Cardiac muscle cell (in vitro differentiated cells and primary cell): ENCODE measurements at regions not wholly inside any gene's neighbourhood (a gene's known extent, or its start where the extent isn't known, plus 50 kb on each side); places are given as distances from the start of the nearest gene placed in this dataset.

Experiments used
- DNase-seq, 2 donors: peaks; one replicate each; pipeline versions ENCODE4 v3.0.0 to v3.0.0-alpha.2; 2010 to 2017; ENCODE audit warnings: low read depth in 1 of 2, low spot score in 1 of 2
- H3K27ac ChIP-seq: fragments of 200-600 bp; sonication (generic); 2 replicates; pipeline ENCODE4 v1.5.1; 2016
- H3K27me3 ChIP-seq: fragments of 200-600 bp; sonication (generic); 2 replicates; pipeline ENCODE4 v1.6.0; 2016; ENCODE audit warnings: control low read depth
- H3K36me3 ChIP-seq: fragments of 200-600 bp; sonication (generic); 2 replicates; pipeline ENCODE4 v1.5.1; 2016; ENCODE audit warnings: control low read depth
- H3K4me1 ChIP-seq: fragments of 200-600 bp; sonication (generic); 2 replicates; pipeline ENCODE4 v1.8.1; 2017; ENCODE audit warnings: low read depth, mild to moderate bottlenecking, mixed run types
- H3K4me3 ChIP-seq: fragments of 200-600 bp; sonication (generic); 2 replicates; pipeline ENCODE4 v1.5.1; 2016; ENCODE audit warnings: mild to moderate bottlenecking
- H3K9me3 ChIP-seq: fragments of 200-600 bp; sonication (generic); 2 replicates; pipeline ENCODE4 v1.5.1; 2017; ENCODE audit warnings: low read depth, mild to moderate bottlenecking, control low read depth
- CTCF ChIP-seq: IDR thresholded peaks from 2 replicates; pipeline ENCODE4 v1.5.1; 2012; ENCODE audit warnings: low read depth, mild to moderate bottlenecking, low read length

DNA sequence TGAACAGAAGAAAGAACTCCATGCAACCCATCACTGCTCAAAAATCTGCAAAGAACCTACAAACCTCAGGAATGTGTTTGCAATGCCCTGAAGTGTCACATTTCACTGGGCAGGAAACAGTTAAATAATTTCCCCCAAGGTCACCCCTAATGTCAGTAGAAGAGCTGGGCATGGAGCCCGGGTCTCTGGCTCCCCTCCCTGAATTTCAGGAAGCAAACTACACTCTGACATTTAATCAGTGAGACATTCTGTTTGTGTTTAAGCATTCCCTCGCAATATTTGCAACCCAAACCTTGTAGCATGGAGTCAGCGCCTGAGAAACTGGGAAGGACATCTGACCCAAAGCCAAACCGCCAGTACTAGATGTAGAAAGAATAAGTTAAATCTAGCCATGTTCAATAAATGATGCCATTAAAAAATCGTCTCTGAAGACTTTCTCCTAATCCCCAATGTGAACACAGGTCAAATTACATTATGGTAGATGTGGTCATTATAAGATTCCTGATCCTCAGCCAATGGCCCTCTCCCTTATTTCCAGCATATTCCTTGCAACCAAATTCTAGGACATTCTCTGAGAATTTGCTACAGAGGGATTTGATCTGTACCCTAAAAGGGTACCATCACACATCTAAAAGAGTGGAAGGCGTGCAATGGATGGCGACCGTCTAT is 91.2 kb upstream of the ADTRP start:
- no peak for TF ChIP-seq CTCF
- H3K27me3 ChIP-seq = no peaks in the 10 kb centered on the region
- no peaks in the 10 kb centered on the region for H3K4me1 ChIP-seq
- H3K9me3 ChIP-seq = no peaks in the 10 kb centered on the region
- H3K36me3 ChIP-seq = no peaks in the 10 kb centered on the region
- DNase-seq = peak; percentile 7 to 84
- H3K27ac ChIP-seq = no peak overlapping the region
- no peak overlapping the region for H3K4me3 ChIP-seq

GRCh38 chr6:11868392-11868791 is 89.8 kb upstream of the ADTRP start:
- no peaks in the 10 kb centered on the region for H3K36me3 ChIP-seq
- H3K4me3 ChIP-seq = no peak overlapping the region
- no peak for TF ChIP-seq CTCF
- no peaks in the 10 kb centered on the region for H3K9me3 ChIP-seq
- DNase-seq = no peak
- H3K27me3 ChIP-seq = no peaks in the 10 kb centered on the region
- H3K4me1 ChIP-seq = no peaks in the 10 kb centered on the region
- H3K27ac ChIP-seq = no peak overlapping the region

- DNase-seq = no peak
- H3K27ac ChIP-seq = no peak overlapping the region
- TF ChIP-seq CTCF = no peak
Observed at GRCh38 chr6:11865680-11866300, 87.2 kb upstream of the ADTRP start.

DNA sequence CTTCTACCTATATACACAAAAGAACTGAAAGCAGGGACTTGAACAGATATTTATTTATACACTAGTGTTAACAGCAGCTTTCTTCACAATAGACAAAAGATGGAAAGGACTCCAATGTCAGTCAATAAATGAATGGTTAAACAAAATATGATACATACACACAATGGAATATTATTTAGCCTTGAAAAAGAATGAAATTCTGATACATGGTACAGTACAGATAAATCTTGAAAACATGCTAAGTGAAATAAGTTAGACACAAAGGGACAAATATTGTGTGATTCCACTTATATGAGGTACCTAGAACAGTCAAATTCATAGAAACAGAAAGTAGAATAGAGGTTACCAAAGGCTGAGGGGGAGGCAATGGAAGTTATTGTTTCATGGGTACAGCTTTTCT is 79.8 kb upstream of the ADTRP start:
- TF ChIP-seq CTCF = no peak
- H3K27ac ChIP-seq = no peak overlapping the region
- H3K27me3 ChIP-seq = no peaks in the 10 kb centered on the region
- no peak overlapping the region for H3K4me3 ChIP-seq
- no peaks in the 10 kb centered on the region for H3K36me3 ChIP-seq
- DNase-seq = no peak
- H3K9me3 ChIP-seq = no peaks in the 10 kb centered on the region
- H3K4me1 ChIP-seq = no peaks in the 10 kb centered on the region

More at GRCh38 chr6:11865680-11866300, 87.2 kb upstream of the ADTRP start:
- no peaks in the 10 kb centered on the region for H3K27me3 ChIP-seq
- H3K4me1 ChIP-seq = no peaks in the 10 kb centered on the region
- H3K9me3 ChIP-seq = no peaks in the 10 kb centered on the region
- H3K36me3 ChIP-seq = no peaks in the 10 kb centered on the region
- H3K4me3 ChIP-seq = no peak overlapping the region

DNA sequence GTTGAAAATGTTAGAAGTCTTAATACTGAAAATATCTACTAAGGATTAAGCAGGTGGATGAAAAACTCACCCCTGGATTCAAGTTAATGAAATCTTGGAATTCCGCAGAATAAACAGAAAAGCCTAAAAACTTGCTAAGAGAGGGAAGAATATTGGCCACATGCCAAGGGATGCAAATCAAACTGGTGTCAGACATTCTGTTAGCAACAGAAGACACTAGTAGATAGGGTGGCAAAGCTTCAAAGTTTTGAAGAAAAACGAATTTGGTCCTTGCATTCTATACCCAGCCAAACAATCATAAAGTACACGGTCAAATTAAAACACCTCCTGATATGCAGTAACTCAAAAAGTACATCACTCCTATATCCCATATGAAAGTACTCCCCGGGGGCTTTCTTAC is 77.1 kb upstream of the ADTRP start:
- H3K4me1 ChIP-seq = no peaks in the 10 kb centered on the region
- TF ChIP-seq CTCF = no peak

More for the DNA sequence above, 77.1 kb upstream of the ADTRP start:
- Histone ChIP-seq H3K9me3 (no peaks in the 10 kb centered on the region), H3K36me3 (no peaks in the 10 kb centered on the region), H3K27me3 (no peaks in the 10 kb centered on the region), H3K27ac (no peak overlapping the region), H3K4me3 (no peak overlapping the region)
- DNase-seq = no peak
